K562 (cell line): ENCODE measurements at regions not wholly inside any gene's neighbourhood (a gene's known extent, or its start where the extent isn't known, plus 50 kb on each side); places are given as distances from the start of the nearest gene placed in this dataset.

Experiments used
- CBX8 ChIP-seq: fragments of 200-600 bp; sonication (generic); IDR thresholded peaks from 2 replicates; pipeline ENCODE4 v1.6.1; 2012; ENCODE audit warnings: borderline replicate concordance, mixed run types, low read depth, mild to moderate bottlenecking, moderate library complexity, mixed read lengths, low read length, control low read depth, inconsistent platforms; ENCODE audit not compliant: poor library complexity, severe bottlenecking; ENCODE audit errors: extremely low read depth
- E2F8 ChIP-seq: fragments of 450-650 bp; IDR thresholded peaks from 2 replicates; pipeline ENCODE4 v1.7.1; 2018; ENCODE audit warnings: mild to moderate bottlenecking, low read depth; ENCODE audit not compliant: partially characterized antibody
- HNRNPK ChIP-seq: fragments of 200-400 bp; formaldehyde crosslinking; IDR thresholded peaks from one replicate; pipeline ENCODE4 v1.6.1; 2018; ENCODE audit warnings: mild to moderate bottlenecking, low read depth, low read length; ENCODE audit not compliant: poor library complexity, severe bottlenecking
- MCM7 ChIP-seq, 2 experiments: fragments of 450-650 bp; IDR thresholded peaks; 2 replicates each; pipeline ENCODE4 v1.6.1; 2016 to 2018
- SMAD4 ChIP-seq: fragments of 250-450 bp; sonication (Bioruptor Pico); conservative IDR thresholded peaks from 2 replicates; pipeline ENCODE4 v1.8.0; 2021; ENCODE audit warnings: inconsistent platforms, mild to moderate bottlenecking, moderate library complexity
- SREBF1 ChIP-seq: fragments of 150-350 bp; IDR thresholded peaks from 2 replicates; pipeline ENCODE4 v1.6.1; 2014; ENCODE audit warnings: antibody characterized with exemption, low read depth, low read length, borderline replicate concordance
- ZNF12 ChIP-seq: sonication (generic); formaldehyde crosslinking; IDR thresholded peaks from 2 replicates; pipeline ENCODE4 v1.4.0; 2020; ENCODE audit warnings: mild to moderate bottlenecking, missing genetic modification reagents
- ZNF232 ChIP-seq: sonication (generic); formaldehyde crosslinking; IDR thresholded peaks from 2 replicates; pipeline ENCODE4 v1.8.0; 2022; ENCODE audit warnings: mild to moderate bottlenecking, missing genetic modification reagents
- TF ChIP-seq, protein P1 (sequence below): sonication (generic); formaldehyde crosslinking; IDR thresholded peaks from 2 replicates; pipeline ENCODE4 v1.8.0; 2023; ENCODE audit warnings: missing genetic modification reagents, mild to moderate bottlenecking, borderline replicate concordance

- TF ChIP-seq HNRNPK (no peak), SMAD4 (CRISPR knock-in tag) (no peak), ZNF232 (no peak), E2F8 (no peak), MCM7 (IDR thresholded peaks at IDR 0.05) (no peak), ZNF12 (CRISPR knock-in tag) (no peak), SREBF1 (no peak), CBX8 (no peak)
- TF ChIP-seq, protein P1, sequence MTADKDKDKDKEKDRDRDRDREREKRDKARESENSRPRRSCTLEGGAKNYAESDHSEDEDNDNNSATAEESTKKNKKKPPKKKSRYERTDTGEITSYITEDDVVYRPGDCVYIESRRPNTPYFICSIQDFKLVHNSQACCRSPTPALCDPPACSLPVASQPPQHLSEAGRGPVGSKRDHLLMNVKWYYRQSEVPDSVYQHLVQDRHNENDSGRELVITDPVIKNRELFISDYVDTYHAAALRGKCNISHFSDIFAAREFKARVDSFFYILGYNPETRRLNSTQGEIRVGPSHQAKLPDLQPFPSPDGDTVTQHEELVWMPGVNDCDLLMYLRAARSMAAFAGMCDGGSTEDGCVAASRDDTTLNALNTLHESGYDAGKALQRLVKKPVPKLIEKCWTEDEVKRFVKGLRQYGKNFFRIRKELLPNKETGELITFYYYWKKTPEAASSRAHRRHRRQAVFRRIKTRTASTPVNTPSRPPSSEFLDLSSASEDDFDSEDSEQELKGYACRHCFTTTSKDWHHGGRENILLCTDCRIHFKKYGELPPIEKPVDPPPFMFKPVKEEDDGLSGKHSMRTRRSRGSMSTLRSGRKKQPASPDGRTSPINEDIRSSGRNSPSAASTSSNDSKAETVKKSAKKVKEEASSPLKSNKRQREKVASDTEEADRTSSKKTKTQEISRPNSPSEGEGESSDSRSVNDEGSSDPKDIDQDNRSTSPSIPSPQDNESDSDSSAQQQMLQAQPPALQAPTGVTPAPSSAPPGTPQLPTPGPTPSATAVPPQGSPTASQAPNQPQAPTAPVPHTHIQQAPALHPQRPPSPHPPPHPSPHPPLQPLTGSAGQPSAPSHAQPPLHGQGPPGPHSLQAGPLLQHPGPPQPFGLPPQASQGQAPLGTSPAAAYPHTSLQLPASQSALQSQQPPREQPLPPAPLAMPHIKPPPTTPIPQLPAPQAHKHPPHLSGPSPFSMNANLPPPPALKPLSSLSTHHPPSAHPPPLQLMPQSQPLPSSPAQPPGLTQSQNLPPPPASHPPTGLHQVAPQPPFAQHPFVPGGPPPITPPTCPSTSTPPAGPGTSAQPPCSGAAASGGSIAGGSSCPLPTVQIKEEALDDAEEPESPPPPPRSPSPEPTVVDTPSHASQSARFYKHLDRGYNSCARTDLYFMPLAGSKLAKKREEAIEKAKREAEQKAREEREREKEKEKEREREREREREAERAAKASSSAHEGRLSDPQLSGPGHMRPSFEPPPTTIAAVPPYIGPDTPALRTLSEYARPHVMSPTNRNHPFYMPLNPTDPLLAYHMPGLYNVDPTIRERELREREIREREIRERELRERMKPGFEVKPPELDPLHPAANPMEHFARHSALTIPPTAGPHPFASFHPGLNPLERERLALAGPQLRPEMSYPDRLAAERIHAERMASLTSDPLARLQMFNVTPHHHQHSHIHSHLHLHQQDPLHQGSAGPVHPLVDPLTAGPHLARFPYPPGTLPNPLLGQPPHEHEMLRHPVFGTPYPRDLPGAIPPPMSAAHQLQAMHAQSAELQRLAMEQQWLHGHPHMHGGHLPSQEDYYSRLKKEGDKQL (CRISPR knock-in tag), result no peak
These were observed 307.1 kb downstream of the IL20RB start (continued) for GRCh38 chr3:137264843-137265330.
